ENCODE measurements at regions not wholly inside any gene's neighbourhood (a gene's known extent, or its start where the extent isn't known, plus 50 kb on each side); places are given as distances from the start of the nearest gene placed in this dataset.

- H3K4me3 ChIP-seq (ENCODE audit: control insufficient read depth, low read depth, low read length): no peak overlapping the region
- no peak for TF ChIP-seq CTCF (conservative IDR thresholded peaks at IDR 0.05; ENCODE audit: control insufficient read depth, insufficient read depth, low read depth, low read length)
- DNase-seq (ENCODE audit: low read depth): peak; percentile 53
These were observed 207.1 kb upstream of the DKK2 start for GRCh38 chr4:107243141-107243781.

GRCh38 chr4:107220976-107221375 lies 184.9 kb upstream of the DKK2 start:
- DNase-seq (ENCODE audit: low read depth): peak; percentile 5
- no peak overlapping the region for H3K4me3 ChIP-seq (ENCODE audit: control insufficient read depth, low read depth, low read length)
- no peak for TF ChIP-seq CTCF (conservative IDR thresholded peaks at IDR 0.05; ENCODE audit: control insufficient read depth, insufficient read depth, low read depth, low read length)

- DNase-seq (ENCODE audit: low read depth): no peak
- no peak for TF ChIP-seq CTCF (conservative IDR thresholded peaks at IDR 0.05; ENCODE audit: control insufficient read depth, insufficient read depth, low read depth, low read length)
- no peak overlapping the region for H3K4me3 ChIP-seq (ENCODE audit: control insufficient read depth, low read depth, low read length)
These were observed 183.6 kb upstream of the DKK2 start for GRCh38 chr4:107219681-107220080.

- no peak for DNase-seq (ENCODE audit: low read depth)
- TF ChIP-seq CTCF (conservative IDR thresholded peaks at IDR 0.05; ENCODE audit: control insufficient read depth, insufficient read depth, low read depth, low read length): no peak
- no peak overlapping the region for H3K4me3 ChIP-seq (ENCODE audit: control insufficient read depth, low read depth, low read length)
These were observed 180.3 kb upstream of the DKK2 start for GRCh38 chr4:107216379-107216778.

GRCh38 chr4:107215222-107215621 lies 179.1 kb upstream of the DKK2 start:
- no peak for DNase-seq (ENCODE audit: low read depth)
- no peak for TF ChIP-seq CTCF (conservative IDR thresholded peaks at IDR 0.05; ENCODE audit: control insufficient read depth, insufficient read depth, low read depth, low read length)
- H3K4me3 ChIP-seq (ENCODE audit: control insufficient read depth, low read depth, low read length): no peak overlapping the region

GRCh38 chr4:107213880-107214279 lies 177.8 kb upstream of the DKK2 start:
- DNase-seq (ENCODE audit: low read depth): peak; percentile 12
- no peak for TF ChIP-seq CTCF (conservative IDR thresholded peaks at IDR 0.05; ENCODE audit: control insufficient read depth, insufficient read depth, low read depth, low read length)
- no peak overlapping the region for H3K4me3 ChIP-seq (ENCODE audit: control insufficient read depth, low read depth, low read length)

- no peak for TF ChIP-seq CTCF (conservative IDR thresholded peaks at IDR 0.05; ENCODE audit: control insufficient read depth, insufficient read depth, low read depth, low read length)
These were observed 177.3 kb upstream of the DKK2 start for GRCh38 chr4:107213410-107213809.

More at GRCh38 chr4:107213410-107213809, 177.3 kb upstream of the DKK2 start:
- peak; percentile 50 for DNase-seq (ENCODE audit: low read depth)
- H3K4me3 ChIP-seq (ENCODE audit: control insufficient read depth, low read depth, low read length): no peak overlapping the region
